ENCODE measurements at regions not wholly inside any gene's neighbourhood (a gene's known extent, or its start where the extent isn't known, plus 50 kb on each side); places are given as distances from the start of the nearest gene placed in this dataset.

GRCh38 chr11:30159546-30159945, 71.3 kb upstream of the FSHB start:
- DNase-seq, result no peak

GRCh38 chr11:30165652-30166051, 65.2 kb upstream of the FSHB start:
- no peak for DNase-seq

- DNase-seq, result no peak
Observed at GRCh38 chr11:30171661-30172060, 59.2 kb upstream of the FSHB start.

- no peak for DNase-seq
Observed at GRCh38 chr11:30172158-30172557, 58.7 kb upstream of the FSHB start.

- no peak for DNase-seq
Observed at GRCh38 chr11:30172883-30173311, 57.9 kb upstream of the FSHB start.

GRCh38 chr11:30174265-30175020, 56.4 kb upstream of the FSHB start:
- DNase-seq, result no peak
